H9 (cell line): ENCODE measurements at regions not wholly inside any gene's neighbourhood (a gene's known extent, or its start where the extent isn't known, plus 50 kb on each side); places are given as distances from the start of the nearest gene placed in this dataset.

Experiments used
- DNase-seq: peaks from one replicate; pipeline ENCODE4 v3.0.0-alpha.2; 2017
- H2AFZ ChIP-seq: one replicate; pipeline ENCODE4 v1.6.1; 2013; ENCODE audit warnings: mild to moderate bottlenecking, low read length, control low read depth, moderate library complexity
- H2AK5ac ChIP-seq: 2 replicates; pipeline ENCODE4 v1.6.1; 2013; ENCODE audit warnings: low read length, control low read depth, mixed read lengths; ENCODE audit not compliant: insufficient read length
- H2BK120ac ChIP-seq: one replicate; pipeline ENCODE4 v1.6.1; 2013; ENCODE audit warnings: low read depth, mild to moderate bottlenecking, low read length, control low read depth, inconsistent platforms; ENCODE audit not compliant: poor library complexity, severe bottlenecking
- H2BK12ac ChIP-seq: 2 replicates; pipeline ENCODE4 v1.6.1; 2013; ENCODE audit warnings: low read length, control low read depth, mixed read lengths, low read depth; ENCODE audit not compliant: insufficient read length
- H2BK15ac ChIP-seq: 2 replicates; pipeline ENCODE4 v1.6.1; 2013; ENCODE audit warnings: low read depth, low read length, control low read depth
- H2BK20ac ChIP-seq: one replicate; pipeline ENCODE4 v1.6.1; 2013; ENCODE audit warnings: low read depth, mild to moderate bottlenecking, low read length, control low read depth, inconsistent platforms; ENCODE audit not compliant: poor library complexity, severe bottlenecking
- H2BK5ac ChIP-seq: 2 replicates; pipeline ENCODE4 v1.6.1; 2013; ENCODE audit warnings: low read length, control low read depth, mixed read lengths; ENCODE audit not compliant: insufficient read length
- H3K14ac ChIP-seq: 2 replicates; pipeline ENCODE4 v1.6.1; 2013; ENCODE audit warnings: low read length, control low read depth; ENCODE audit not compliant: insufficient read depth
- H3K18ac ChIP-seq: 2 replicates; pipeline ENCODE4 v1.6.1; 2013; ENCODE audit warnings: low read depth, mild to moderate bottlenecking, mixed read lengths, low read length, control low read depth; ENCODE audit not compliant: insufficient read length
- H3K23ac ChIP-seq: 2 replicates; pipeline ENCODE4 v1.6.1; 2013; ENCODE audit warnings: low read length, control low read depth, mixed read lengths, low read depth; ENCODE audit not compliant: insufficient read length
- H3K23me2 ChIP-seq: 2 replicates; pipeline ENCODE4 v1.6.1; 2013; ENCODE audit warnings: low read depth, mild to moderate bottlenecking, mixed read lengths, low read length, control low read depth; ENCODE audit not compliant: insufficient read length, poor library complexity, severe bottlenecking
- H3K27ac ChIP-seq: 2 replicates; pipeline ENCODE4 v1.5.1; 2013; ENCODE audit warnings: low read length, control low read depth, mixed read lengths, low read depth; ENCODE audit not compliant: insufficient read length
- H3K27me3 ChIP-seq: 2 replicates; pipeline ENCODE4 v1.6.1; 2013; ENCODE audit warnings: low read length, control low read depth, inconsistent platforms; ENCODE audit not compliant: insufficient read depth
- H3K4ac ChIP-seq: 2 replicates; pipeline ENCODE4 v1.6.1; 2013; ENCODE audit warnings: low read depth, mild to moderate bottlenecking, control low read depth, inconsistent platforms, low read length, moderate library complexity
- H3K4me1 ChIP-seq: 2 replicates; pipeline ENCODE4 v1.6.1; 2013; ENCODE audit warnings: low read length, control low read depth, inconsistent platforms; ENCODE audit not compliant: insufficient read depth
- H3K4me2 ChIP-seq: 2 replicates; pipeline ENCODE4 v1.6.1; 2013; ENCODE audit warnings: low read length, control low read depth, mixed read lengths; ENCODE audit not compliant: insufficient read length, insufficient read depth
- H3K56ac ChIP-seq: 2 replicates; pipeline ENCODE4 v1.6.1; 2013; ENCODE audit warnings: low read depth, mild to moderate bottlenecking, mixed read lengths, low read length, control low read depth; ENCODE audit not compliant: insufficient read length
- H3K79me1 ChIP-seq: 2 replicates; pipeline ENCODE4 v1.6.1; 2013; ENCODE audit warnings: low read depth, mild to moderate bottlenecking, moderate library complexity, low read length, control low read depth, inconsistent platforms; ENCODE audit not compliant: insufficient read depth, poor library complexity, severe bottlenecking
- H3K79me2 ChIP-seq: 2 replicates; pipeline ENCODE4 v1.6.1; 2013; ENCODE audit warnings: low read length, control low read depth, inconsistent platforms; ENCODE audit not compliant: insufficient read depth
- H3K9ac ChIP-seq: 2 replicates; pipeline ENCODE4 v1.6.1; 2013; ENCODE audit warnings: low read length, control low read depth, mixed read lengths; ENCODE audit not compliant: insufficient read length; ENCODE audit errors: extremely low read depth
- H3K9me3 ChIP-seq: one replicate; pipeline ENCODE4 v1.6.1; 2013; ENCODE audit warnings: low read depth, low read length, inconsistent platforms; ENCODE audit not compliant: control insufficient read depth
- H3T11ph ChIP-seq: one replicate; pipeline ENCODE4 v1.6.1; 2013; ENCODE audit warnings: mild to moderate bottlenecking, low read length, control low read depth, inconsistent platforms
- H4K20me1 ChIP-seq: one replicate; pipeline ENCODE4 v1.6.1; 2013; ENCODE audit not compliant: control insufficient read depth, insufficient read length, insufficient read depth
- H4K5ac ChIP-seq: 2 replicates; pipeline ENCODE4 v1.6.1; 2013; ENCODE audit warnings: low read depth, mild to moderate bottlenecking, mixed read lengths, low read length, control low read depth; ENCODE audit not compliant: insufficient read length
- H4K8ac ChIP-seq: replicated peaks from 2 replicates; pipeline ENCODE4 v1.6.1; 2013; ENCODE audit warnings: low read length, control low read depth, mixed read lengths, low read depth; ENCODE audit not compliant: insufficient read length
- H4K91ac ChIP-seq: 2 replicates; pipeline ENCODE4 v1.6.1; 2013; ENCODE audit warnings: low read depth, mild to moderate bottlenecking, moderate library complexity, mixed read lengths, low read length, control low read depth; ENCODE audit not compliant: insufficient read length
- H3K27ac Mint-ChIP-seq, 3 experiments: 2 replicates in 2 of 3; 3 replicates in 1 of 3; pipeline ENCODE4 v1.8.0; 2020 to 2021; ENCODE audit warnings: mixed read lengths in 3 of 3, mild to moderate bottlenecking in 1 of 3, moderate library complexity in 1 of 3
- H3K27me3 Mint-ChIP-seq: 2 replicates; pipeline ENCODE4 v1.8.0; 2021; ENCODE audit warnings: low read depth, mild to moderate bottlenecking, moderate library complexity, mixed read lengths
- H3K36me3 Mint-ChIP-seq, 3 experiments: 2 replicates in 2 of 3; 3 replicates in 1 of 3; pipeline ENCODE4 v1.8.0; 2020 to 2021; ENCODE audit warnings: low read depth in 3 of 3, mixed read lengths in 3 of 3; ENCODE audit not compliant: insufficient read depth in 1 of 3
- H3K4me1 Mint-ChIP-seq, 2 experiments: 2 replicates each; pipeline ENCODE4 v1.8.0; 2020; ENCODE audit warnings: mixed read lengths in 2 of 2
- H3K4me3 Mint-ChIP-seq, 2 experiments: 2 replicates in 1 of 2; 3 replicates in 1 of 2; pipeline ENCODE4 v1.8.0; 2020 to 2021; ENCODE audit warnings: mild to moderate bottlenecking in 2 of 2, mixed read lengths in 2 of 2, moderate library complexity in 1 of 2
- H3K9me3 Mint-ChIP-seq, 2 experiments: 2 replicates in 1 of 2; 3 replicates in 1 of 2; pipeline ENCODE4 v1.8.0; 2020; ENCODE audit warnings: mild to moderate bottlenecking in 2 of 2, mixed read lengths in 2 of 2, moderate library complexity in 1 of 2
- WGBS: extraction: QIAGEN DNeasy Blood & Tissue Kit; methylation state at CpG from one replicate; pipeline ENCODE4 v1.1.7; 2013; ENCODE audit warnings: missing lambda C conversion rate, low lambda C conversion rate, mixed read lengths; ENCODE audit not compliant: insufficient read length; ENCODE audit errors: extremely low coverage; 5-methylcytosine and 5-hydroxymethylcytosine counted together
- TF ChIP-seq, protein P1 (sequence below): fragments of 200-600 bp; sonication (generic); conservative IDR thresholded peaks from 3 replicates; pipeline ENCODE4 v1.8.0; 2021; ENCODE audit warnings: antibody characterized with exemption, mild to moderate bottlenecking

DNA sequence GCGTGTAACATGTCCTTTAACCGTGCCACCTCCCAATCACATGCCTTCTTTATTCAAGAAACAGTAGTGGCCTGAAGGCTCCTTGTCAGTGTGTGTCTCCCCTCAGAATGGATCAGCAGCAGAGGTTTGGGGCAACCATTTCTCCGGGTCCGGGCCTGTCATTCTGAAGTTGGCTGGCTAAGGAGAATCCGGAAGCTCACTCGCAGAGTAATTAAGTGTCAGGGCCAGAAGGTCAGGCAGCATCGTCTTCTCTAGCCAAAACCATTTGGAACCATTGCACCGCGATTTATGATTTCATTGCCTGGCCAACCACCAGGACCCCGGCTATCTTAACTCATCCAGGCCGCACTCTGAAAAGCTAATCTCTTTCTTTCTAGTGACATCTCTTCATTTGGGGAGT lies 550.8 kb downstream of the EFNB2 start:
- no peak overlapping the region for H3K9ac ChIP-seq

More for the DNA sequence above, 550.8 kb downstream of the EFNB2 start:
- no peak overlapping the region for H3K27ac ChIP-seq
- H3K9me3 ChIP-seq, result no peaks in the 10 kb centered on the region
- Mint-ChIP-seq H3K27me3 (no peaks in the 10 kb centered on the region), H3K27ac (no peak overlapping the region), H3K36me3 (no peaks in the 10 kb centered on the region), H3K4me1 (peaks cover 0 to 5% of the 10 kb centered on the region in 2 experiments; a peak in 1 of 4 replicates), H3K9me3 (no peaks in the 10 kb centered on the region), H3K4me3 (no peak overlapping the region)
- no peak overlapping the region for H3T11ph ChIP-seq
- TF ChIP-seq, protein P1, sequence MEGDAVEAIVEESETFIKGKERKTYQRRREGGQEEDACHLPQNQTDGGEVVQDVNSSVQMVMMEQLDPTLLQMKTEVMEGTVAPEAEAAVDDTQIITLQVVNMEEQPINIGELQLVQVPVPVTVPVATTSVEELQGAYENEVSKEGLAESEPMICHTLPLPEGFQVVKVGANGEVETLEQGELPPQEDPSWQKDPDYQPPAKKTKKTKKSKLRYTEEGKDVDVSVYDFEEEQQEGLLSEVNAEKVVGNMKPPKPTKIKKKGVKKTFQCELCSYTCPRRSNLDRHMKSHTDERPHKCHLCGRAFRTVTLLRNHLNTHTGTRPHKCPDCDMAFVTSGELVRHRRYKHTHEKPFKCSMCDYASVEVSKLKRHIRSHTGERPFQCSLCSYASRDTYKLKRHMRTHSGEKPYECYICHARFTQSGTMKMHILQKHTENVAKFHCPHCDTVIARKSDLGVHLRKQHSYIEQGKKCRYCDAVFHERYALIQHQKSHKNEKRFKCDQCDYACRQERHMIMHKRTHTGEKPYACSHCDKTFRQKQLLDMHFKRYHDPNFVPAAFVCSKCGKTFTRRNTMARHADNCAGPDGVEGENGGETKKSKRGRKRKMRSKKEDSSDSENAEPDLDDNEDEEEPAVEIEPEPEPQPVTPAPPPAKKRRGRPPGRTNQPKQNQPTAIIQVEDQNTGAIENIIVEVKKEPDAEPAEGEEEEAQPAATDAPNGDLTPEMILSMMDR, result no peak
- no peak overlapping the region for H4K5ac ChIP-seq
- H2BK20ac ChIP-seq, result no peak overlapping the region
- H3K79me1 ChIP-seq, result no peaks in the 10 kb centered on the region
- no peak overlapping the region for H3K4ac ChIP-seq
- H2AFZ ChIP-seq, result no peak overlapping the region
- H3K23me2 ChIP-seq, result no peaks in the 10 kb centered on the region
- H3K18ac ChIP-seq, result no peak overlapping the region
- H3K79me2 ChIP-seq, result no peaks in the 10 kb centered on the region
- H3K14ac ChIP-seq, result no peak overlapping the region
- no peak overlapping the region for H2BK120ac ChIP-seq
- H3K4me1 ChIP-seq, result no peaks in the 10 kb centered on the region
- no peak overlapping the region for H2BK12ac ChIP-seq
- no peaks in the 10 kb centered on the region for H4K20me1 ChIP-seq
- no peak overlapping the region for H2AK5ac ChIP-seq
- H3K4me2 ChIP-seq, result no peak overlapping the region
- H4K91ac ChIP-seq, result no peak overlapping the region
- H4K8ac ChIP-seq, result no peak overlapping the region
- WGBS, result no CpG with 5 or more reads among the region's 11 CpGs
- no peak overlapping the region for H3K56ac ChIP-seq
- no peak overlapping the region for H2BK5ac ChIP-seq
- H2BK15ac ChIP-seq, result no peak overlapping the region
- no peak overlapping the region for H3K23ac ChIP-seq
- no peak for DNase-seq
- no peaks in the 10 kb centered on the region for H3K27me3 ChIP-seq
